ENCODE measurements at regions not wholly inside any gene's neighbourhood (a gene's known extent, or its start where the extent isn't known, plus 50 kb on each side); places are given as distances from the start of the nearest gene placed in this dataset.

GRCh38 chr22:35197886-35198285 lies 59.4 kb upstream of the HMGXB4 start:
- TF ChIP-seq CTCF (IDR thresholded peaks at IDR 0.05) (no peak), POLR2A (IDR thresholded peaks at IDR 0.05) (no peak)
